ENCODE measurements at regions not wholly inside any gene's neighbourhood (a gene's known extent, or its start where the extent isn't known, plus 50 kb on each side); places are given as distances from the start of the nearest gene placed in this dataset.
"Not testable (repeated sequence)": the region's sequence is repeated elsewhere in the genome, so short reads cannot be mapped to it uniquely, and the experiment has no call there.

DNA sequence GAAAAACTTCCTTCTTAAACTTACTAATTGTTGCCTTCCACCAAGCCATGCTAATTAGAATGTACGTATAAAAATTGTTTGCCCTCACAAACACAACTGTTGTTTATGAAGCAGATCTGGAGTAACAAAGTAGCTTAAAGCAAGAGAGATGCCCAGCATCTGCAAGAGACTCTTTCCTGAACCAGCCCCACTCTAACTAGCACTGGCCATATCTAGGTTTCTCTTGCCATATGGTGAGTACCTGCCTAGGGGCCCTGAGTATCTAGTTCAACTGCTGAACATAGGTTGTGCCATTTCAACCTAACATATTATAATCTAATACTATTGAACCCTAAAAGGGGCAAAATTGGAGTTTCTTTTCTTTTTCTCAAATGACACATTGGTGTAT lies 883.4 kb upstream of the B3GALT2 start:
- no peaks in the 10 kb centered on the region for H3K27me3 Mint-ChIP-seq (ENCODE audit: low read depth in 3 of 3)
- DNase-seq, result no peak
- no peak overlapping the region for H3K4me3 Mint-ChIP-seq
- H3K9me3 Mint-ChIP-seq, result peaks cover 0 to 5% (median 0%) of the 10 kb centered on the region in 6 donors
- H3K36me3 Mint-ChIP-seq, result no peaks in the 10 kb centered on the region
- no peak overlapping the region for H3K27ac Mint-ChIP-seq
- no peaks in the 10 kb centered on the region for H3K4me1 Mint-ChIP-seq

DNA sequence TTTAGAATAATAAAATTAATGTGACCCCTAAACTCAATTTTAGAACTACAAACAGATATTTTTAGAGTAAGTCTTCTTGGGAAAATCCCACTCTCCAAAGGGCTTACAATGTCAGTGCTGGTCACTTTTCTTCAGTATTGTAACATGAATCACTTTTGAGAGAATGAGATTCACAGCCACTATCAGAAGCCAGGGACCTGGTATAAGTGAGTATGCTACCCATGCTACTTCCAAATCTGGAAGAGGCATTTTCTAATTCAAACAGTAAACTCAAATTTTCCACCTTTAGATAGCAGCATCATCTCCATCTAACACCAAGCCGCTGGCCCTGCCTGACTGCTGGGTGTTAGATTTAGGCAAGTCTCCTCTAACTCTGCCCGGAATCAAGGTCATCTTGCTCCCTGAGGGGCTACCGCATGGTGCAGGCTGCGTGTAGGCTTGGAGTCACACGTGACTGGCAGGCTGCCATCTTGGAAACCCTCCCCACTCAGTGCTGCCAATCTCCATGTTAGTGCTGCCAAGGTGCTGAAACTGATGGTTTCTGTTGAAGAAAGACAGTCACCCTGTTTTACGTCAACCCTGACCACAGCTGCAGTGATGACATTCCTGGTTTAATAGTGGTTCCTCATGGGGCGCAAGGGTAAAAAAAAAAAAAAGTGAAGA lies 882.9 kb upstream of the B3GALT2 start:
- no peak overlapping the region for H3K27ac Mint-ChIP-seq
- no peak for DNase-seq
- H3K9me3 Mint-ChIP-seq, result peaks cover 0 to 5% (median 0%) of the 10 kb centered on the region in 6 donors
- no peaks in the 10 kb centered on the region for H3K4me1 Mint-ChIP-seq
- no peaks in the 10 kb centered on the region for H3K27me3 Mint-ChIP-seq (ENCODE audit: low read depth in 3 of 3)
- no peaks in the 10 kb centered on the region for H3K36me3 Mint-ChIP-seq
- no peak overlapping the region for H3K4me3 Mint-ChIP-seq

DNA sequence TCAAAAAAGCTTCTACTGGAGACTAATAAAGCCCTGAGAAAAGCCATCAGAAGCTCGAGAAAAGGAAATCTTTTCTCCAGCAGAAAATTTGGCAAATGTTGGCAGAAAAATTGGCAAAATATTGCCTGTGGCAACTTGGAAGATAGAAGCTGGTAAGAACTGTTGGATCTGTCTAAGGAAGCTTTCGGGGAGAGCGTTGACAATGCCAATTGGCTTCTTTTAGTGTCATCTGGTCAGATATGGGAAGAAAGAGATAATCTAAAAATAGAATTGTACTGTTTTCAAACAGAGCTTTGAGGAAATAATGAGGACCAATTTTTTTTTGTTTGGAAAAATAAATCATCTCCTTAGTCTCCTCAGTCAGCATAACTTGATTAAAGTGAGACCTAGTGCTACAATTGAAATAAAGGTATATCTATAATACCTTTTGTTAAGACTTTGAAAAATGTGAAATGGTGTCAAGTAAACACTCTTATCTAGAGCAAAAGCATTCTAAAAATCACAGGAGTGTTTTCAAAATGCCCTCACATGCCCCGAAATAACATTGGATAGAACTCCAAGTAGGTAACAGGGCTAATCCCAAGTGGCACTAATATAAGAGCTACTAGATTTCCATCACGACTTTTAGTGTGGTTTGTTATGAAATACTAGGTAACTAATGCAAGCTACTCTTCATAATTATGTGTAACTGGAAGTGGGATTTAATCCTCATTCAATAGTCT lies 882.2 kb upstream of the B3GALT2 start:
- H3K9me3 Mint-ChIP-seq, result peaks cover 0 to 5% (median 0%) of the 10 kb centered on the region in 6 donors
- H3K4me3 Mint-ChIP-seq, result no peak overlapping the region
- no peaks in the 10 kb centered on the region for H3K4me1 Mint-ChIP-seq

DNA sequence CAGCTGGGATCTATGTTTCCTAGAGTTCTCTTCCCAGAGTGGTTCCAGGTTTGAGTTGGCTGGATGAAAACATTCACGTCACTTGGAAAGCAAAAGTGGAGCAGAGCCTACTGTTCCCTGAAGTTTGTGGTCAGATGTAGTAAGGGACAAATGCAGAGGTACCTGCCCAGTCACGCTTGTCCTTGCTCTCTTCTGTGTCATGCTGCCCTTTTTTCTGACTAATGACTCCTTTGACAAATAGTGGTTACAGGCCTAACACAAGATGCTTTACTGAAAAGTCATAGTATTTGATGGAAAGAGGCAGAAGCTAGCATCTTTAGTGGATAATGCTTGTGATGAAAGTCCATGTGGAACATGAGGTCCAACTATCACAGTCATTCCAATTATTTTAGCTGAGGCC lies 881.4 kb upstream of the B3GALT2 start:
- H3K4me1 Mint-ChIP-seq, result no peaks in the 10 kb centered on the region
- H3K9me3 Mint-ChIP-seq, result peaks cover 0 to 5% (median 0%) of the 10 kb centered on the region in 6 donors
- H3K4me3 Mint-ChIP-seq, result no peak overlapping the region
- H3K27me3 Mint-ChIP-seq (ENCODE audit: low read depth in 3 of 3), result no peaks in the 10 kb centered on the region
- no peak overlapping the region for H3K27ac Mint-ChIP-seq
- DNase-seq, result no peak
- no peaks in the 10 kb centered on the region for H3K36me3 Mint-ChIP-seq

More for the DNA sequence above, 882.2 kb upstream of the B3GALT2 start:
- H3K36me3 Mint-ChIP-seq, result no peaks in the 10 kb centered on the region
- H3K27ac Mint-ChIP-seq, result no peak overlapping the region
- DNase-seq, result no peak
- no peaks in the 10 kb centered on the region for H3K27me3 Mint-ChIP-seq (ENCODE audit: low read depth in 3 of 3)

DNA sequence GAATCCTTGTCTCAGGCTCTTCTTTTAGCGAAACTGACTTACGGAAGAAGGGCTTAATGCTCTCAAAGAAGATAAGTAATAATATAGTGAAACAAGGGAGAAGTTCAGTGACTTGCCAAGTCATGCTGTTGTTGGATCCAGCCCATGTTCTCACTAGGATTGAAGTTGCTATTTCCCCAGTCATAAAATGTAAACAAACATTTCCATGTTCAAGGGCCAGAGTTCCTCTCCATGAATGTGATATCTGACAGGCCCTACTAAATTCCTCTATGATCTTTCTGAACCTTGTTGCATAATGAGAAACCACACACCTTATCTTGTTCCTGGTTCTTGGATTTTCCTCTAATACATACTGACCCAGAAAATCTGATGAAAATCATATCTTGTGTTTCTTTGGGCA lies 876.5 kb upstream of the B3GALT2 start:
- H3K36me3 Mint-ChIP-seq, result peaks cover 0 to 3% (median 0%) of the 10 kb centered on the region in 3 donors
- H3K4me1 Mint-ChIP-seq, result peaks cover 11 to 15% of the 10 kb centered on the region in 2 donors
- H3K4me3 Mint-ChIP-seq, result no peak overlapping the region
- no peaks in the 10 kb centered on the region for H3K27me3 Mint-ChIP-seq (ENCODE audit: low read depth in 3 of 3)
- no peak for DNase-seq
- no peak overlapping the region for H3K27ac Mint-ChIP-seq
- peaks cover 0 to 8% (median 3%) of the 10 kb centered on the region in 6 donors for H3K9me3 Mint-ChIP-seq

DNA sequence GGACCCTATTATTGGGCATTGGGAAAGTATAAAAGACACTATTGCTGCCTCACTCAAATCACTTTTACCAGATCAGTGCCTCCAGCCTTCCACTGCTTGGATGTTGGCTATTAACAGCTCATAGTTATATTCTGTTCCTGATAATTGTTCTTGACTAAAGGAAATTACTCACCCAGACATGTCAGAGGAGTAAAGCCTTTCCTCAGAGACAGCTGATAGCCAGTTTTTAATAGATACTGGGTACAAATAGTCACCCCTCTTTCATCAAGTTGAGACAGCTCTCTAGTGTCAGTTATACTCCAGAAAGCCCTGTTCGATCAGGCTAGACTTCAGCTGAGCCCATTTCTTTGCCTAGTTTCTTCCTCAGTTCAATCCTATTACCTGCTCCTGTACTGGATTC lies 876.1 kb upstream of the B3GALT2 start:
- Mint-ChIP-seq H3K36me3 (peaks cover 0 to 3% (median 0%) of the 10 kb centered on the region in 3 donors), H3K4me3 (no peak overlapping the region), H3K9me3 (peaks cover 0 to 8% (median 3%) of the 10 kb centered on the region in 6 donors), H3K4me1 (peaks cover 11 to 15% of the 10 kb centered on the region in 2 donors), H3K27ac (no peak overlapping the region), H3K27me3 (ENCODE audit: low read depth in 3 of 3) (no peaks in the 10 kb centered on the region)
- DNase-seq, result no peak

DNA sequence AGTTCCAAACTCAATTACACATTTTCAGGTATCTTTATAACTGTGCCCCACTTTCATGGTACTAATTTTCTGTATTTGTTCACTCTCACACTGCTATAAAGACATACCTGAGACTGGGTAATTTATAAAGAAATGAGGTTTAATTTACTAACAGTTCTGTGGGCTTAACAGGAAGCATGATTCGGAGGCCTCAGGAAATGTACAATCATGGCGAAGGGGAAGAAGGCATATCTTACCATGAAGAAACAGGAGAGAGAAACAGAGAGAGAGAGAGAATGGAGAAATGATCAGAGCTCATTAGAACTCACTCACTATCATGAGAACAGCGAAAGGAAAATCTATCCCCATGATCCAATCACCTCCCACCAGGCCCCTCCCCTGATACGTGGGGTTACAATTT lies 874.1 kb upstream of the B3GALT2 start:
- H3K9me3 Mint-ChIP-seq, result peaks cover 0 to 8% (median 2%) of the 10 kb centered on the region in 6 donors
- peaks cover 0 to 3% (median 0%) of the 10 kb centered on the region in 3 donors for H3K36me3 Mint-ChIP-seq
- H3K4me3 Mint-ChIP-seq, result peak overlapping the region in 4 of 5 donors; percentile 18 to 37 (median 24)
- DNase-seq, result no peak
- no peaks in the 10 kb centered on the region for H3K27me3 Mint-ChIP-seq (ENCODE audit: low read depth in 3 of 3)
- peak overlapping the region in 1 of 6 donors; percentile 38 for H3K27ac Mint-ChIP-seq
- H3K4me1 Mint-ChIP-seq, result peaks cover 11 to 30% of the 10 kb centered on the region in 2 donors

DNA sequence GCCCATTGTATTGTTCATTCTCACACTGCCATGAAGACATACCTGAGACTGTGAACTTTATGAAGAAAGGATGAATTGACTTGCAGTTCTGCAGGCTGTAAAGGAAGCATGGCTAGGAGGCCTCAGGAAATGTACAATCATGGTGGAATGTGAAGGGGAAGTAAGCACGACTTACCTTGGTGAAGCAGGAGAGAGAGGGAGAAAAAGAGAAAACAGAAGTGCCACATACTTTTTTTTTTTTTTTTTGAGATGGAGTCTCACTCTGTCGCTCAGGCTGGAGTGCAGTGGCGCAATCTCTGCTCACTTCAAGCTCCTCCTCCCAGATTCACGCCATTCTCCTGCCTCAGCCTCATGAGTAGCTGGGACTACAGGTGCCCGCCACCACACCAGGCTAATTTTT lies 871.9 kb upstream of the B3GALT2 start:
- peaks cover 11 to 31% of the 10 kb centered on the region in 2 donors for H3K4me1 Mint-ChIP-seq

DNA sequence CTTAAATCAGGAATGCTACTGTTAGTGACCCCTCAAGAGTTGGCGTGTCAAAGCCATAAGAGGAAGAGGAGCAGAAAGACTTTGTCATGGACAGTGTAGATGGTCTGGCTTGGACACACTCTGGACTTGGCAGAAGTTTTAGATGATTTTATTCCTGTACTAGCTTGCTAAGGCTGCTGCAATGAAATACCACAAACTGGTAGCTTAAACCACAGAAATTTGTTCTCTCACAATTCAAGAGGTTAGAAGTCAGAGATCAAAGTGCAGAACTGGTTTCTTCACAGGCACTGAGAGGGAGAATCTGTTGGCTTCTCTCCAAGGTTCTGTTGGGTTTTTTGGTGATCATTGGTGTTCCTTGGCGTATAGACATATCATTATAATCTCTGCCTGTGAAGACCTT lies 869.8 kb upstream of the B3GALT2 start:
- Mint-ChIP-seq H3K27ac (no peak overlapping the region), H3K36me3 (peaks cover 0 to 3% (median 0%) of the 10 kb centered on the region in 3 donors), H3K27me3 (ENCODE audit: low read depth in 3 of 3) (peaks cover 0 to 2% (median 2%) of the 10 kb centered on the region in 3 donors), H3K9me3 (peaks cover 0 to 9% (median 3%) of the 10 kb centered on the region in 6 donors), H3K4me1 (peaks cover 11 to 44% of the 10 kb centered on the region in 2 donors), H3K4me3 (no peak overlapping the region)
- DNase-seq, result no peak

More for the DNA sequence above, 871.9 kb upstream of the B3GALT2 start:
- not testable (repeated sequence) for DNase-seq; H3K4me3 Mint-ChIP-seq; H3K27ac Mint-ChIP-seq; H3K36me3 Mint-ChIP-seq; H3K9me3 Mint-ChIP-seq; H3K27me3 Mint-ChIP-seq (ENCODE audit: low read depth in 3 of 3)

DNA sequence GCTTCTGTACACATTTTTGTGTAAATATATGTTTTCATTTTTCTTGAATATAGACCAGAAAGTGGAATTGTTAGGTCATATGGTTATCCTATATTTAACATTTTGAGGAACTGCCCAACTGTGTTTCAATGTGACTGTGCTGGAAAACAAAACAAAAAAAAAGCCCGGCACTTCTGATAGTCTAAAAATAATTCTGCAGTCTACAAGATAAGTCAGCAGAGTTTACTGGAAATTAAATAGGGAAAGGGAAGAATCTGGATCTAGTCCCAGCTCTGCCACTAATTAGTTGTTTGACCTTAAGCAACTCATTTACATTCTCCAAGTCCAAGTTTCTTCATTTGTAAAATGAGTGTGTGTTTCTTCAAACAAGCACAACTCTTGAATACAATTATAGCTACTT lies 869.1 kb upstream of the B3GALT2 start:
- DNase-seq, result no peak
- Mint-ChIP-seq H3K36me3 (peaks cover 0 to 3% (median 0%) of the 10 kb centered on the region in 3 donors), H3K9me3 (peaks cover 0 to 9% (median 3%) of the 10 kb centered on the region in 6 donors), H3K4me1 (peaks cover 8 to 37% of the 10 kb centered on the region in 2 donors), H3K4me3 (no peak overlapping the region), H3K27ac (no peak overlapping the region), H3K27me3 (ENCODE audit: low read depth in 3 of 3) (peaks cover 0 to 2% (median 2%) of the 10 kb centered on the region in 3 donors)

DNA sequence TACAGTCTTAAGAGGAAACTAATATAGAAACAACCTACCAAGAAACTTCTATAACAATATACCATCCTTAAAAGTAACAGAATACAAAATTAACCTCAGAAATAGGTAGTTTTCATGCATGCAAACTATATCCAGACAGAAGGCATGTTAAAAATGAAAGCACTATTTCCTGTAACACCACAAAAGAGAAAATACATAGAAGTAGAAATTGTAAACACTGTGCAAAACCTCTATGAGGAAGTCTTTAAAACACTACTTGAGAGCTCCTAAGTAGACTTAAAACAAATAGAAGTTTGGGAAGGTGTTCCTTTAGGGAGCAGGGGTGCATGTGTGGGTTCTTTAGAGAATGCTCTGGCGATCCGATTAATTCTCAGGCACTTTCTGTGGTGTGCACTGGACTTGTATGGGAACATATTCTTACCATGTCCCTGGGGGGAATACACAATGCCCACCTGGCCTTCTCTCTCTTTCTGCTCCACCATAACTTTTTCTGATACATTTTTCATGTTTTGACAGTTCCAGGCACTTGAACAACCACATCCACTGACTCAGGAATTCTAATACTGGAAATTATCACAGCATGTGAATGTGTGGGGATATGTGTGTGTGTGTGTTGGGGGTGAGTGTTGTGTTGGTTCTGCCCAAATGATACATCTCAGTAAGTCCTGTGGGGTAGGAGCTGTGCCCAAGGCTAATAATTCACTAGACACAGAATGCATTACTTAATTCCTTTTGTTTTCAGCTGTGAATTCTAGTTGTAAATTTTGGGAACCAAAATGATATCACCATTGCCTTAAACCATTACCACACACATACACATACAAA lies 866.3 kb upstream of the B3GALT2 start:
- H3K27ac Mint-ChIP-seq, result peak overlapping the region in 4 of 6 donors; percentile 10 to 73 (median 28)
- peaks cover 1 to 30% of the 10 kb centered on the region in 2 donors for H3K4me1 Mint-ChIP-seq
- peaks cover 0 to 7% (median 0%) of the 10 kb centered on the region in 6 donors for H3K9me3 Mint-ChIP-seq

DNA sequence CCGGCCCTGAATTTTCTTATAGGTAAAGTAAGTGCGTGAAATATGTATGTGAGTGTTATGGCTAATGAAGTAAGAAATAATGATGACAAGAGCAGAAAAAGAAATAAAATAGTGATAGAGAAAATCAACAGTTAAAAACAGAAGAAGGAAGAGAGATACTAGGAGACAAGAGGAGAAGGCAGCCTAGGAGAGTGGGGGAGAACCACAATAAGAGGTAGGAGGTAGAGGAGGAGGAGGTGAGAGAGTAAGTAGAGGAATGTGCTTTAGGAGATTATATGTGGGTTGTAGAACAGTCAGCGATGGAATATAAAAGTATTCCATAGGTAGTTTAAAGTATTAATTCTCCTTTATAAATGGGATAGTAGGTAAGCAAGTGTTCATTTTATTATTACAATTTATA lies 861.5 kb upstream of the B3GALT2 start:
- Mint-ChIP-seq H3K27ac (no peak overlapping the region), H3K4me3 (no peak overlapping the region), H3K9me3 (peaks cover 0 to 4% (median under 1%) of the 10 kb centered on the region in 6 donors), H3K4me1 (peaks cover 0 to 12% of the 10 kb centered on the region in 2 donors), H3K36me3 (no peaks in the 10 kb centered on the region), H3K27me3 (ENCODE audit: low read depth in 3 of 3) (peaks cover 0 to 3% (median 0%) of the 10 kb centered on the region in 3 donors)
- no peak for DNase-seq

More for the DNA sequence above, 866.3 kb upstream of the B3GALT2 start:
- no peak for DNase-seq
- Mint-ChIP-seq H3K27me3 (ENCODE audit: low read depth in 3 of 3) (peaks cover 0 to 3% (median 2%) of the 10 kb centered on the region in 3 donors), H3K36me3 (no peaks in the 10 kb centered on the region), H3K4me3 (no peak overlapping the region)

DNA sequence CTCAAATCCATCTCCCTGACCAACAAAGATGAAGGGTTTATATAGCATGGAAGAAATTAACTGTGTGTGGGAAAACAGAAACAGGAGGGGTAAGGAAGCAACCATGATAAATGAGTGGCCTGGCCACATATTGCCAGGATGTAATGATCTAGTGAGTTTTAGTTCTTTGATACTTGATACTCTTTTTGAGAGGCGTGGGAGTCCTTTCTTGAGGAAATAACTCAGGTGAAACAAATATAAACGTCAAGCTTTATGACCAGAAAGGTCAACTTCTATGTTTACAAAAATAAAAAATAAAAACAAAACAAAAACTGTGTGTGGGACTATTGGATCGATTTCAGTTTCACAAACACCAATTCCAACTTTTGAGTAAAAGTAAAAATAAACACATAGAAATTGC lies 860.8 kb upstream of the B3GALT2 start:
- H3K9me3 Mint-ChIP-seq, result peaks cover 0 to 4% (median under 1%) of the 10 kb centered on the region in 6 donors

More for the DNA sequence above, 860.8 kb upstream of the B3GALT2 start:
- no peak overlapping the region for H3K4me3 Mint-ChIP-seq
- peaks cover 0 to 2% (median 0%) of the 10 kb centered on the region in 3 donors for H3K27me3 Mint-ChIP-seq (ENCODE audit: low read depth in 3 of 3)
- no peaks in the 10 kb centered on the region for H3K36me3 Mint-ChIP-seq
- DNase-seq, result no peak
- peak overlapping the region in 1 of 6 donors; percentile 18 for H3K27ac Mint-ChIP-seq
- H3K4me1 Mint-ChIP-seq, result peaks cover 0 to 5% of the 10 kb centered on the region in 2 donors
